Astrocyte of the hippocampus (primary cell): ENCODE measurements at regions not wholly inside any gene's neighbourhood (a gene's known extent, or its start where the extent isn't known, plus 50 kb on each side); places are given as distances from the start of the nearest gene placed in this dataset.
"Not testable (repeated sequence)": the region's sequence is repeated elsewhere in the genome, so short reads cannot be mapped to it uniquely, and the experiment has no call there.

Experiments used
- DNase-seq: peaks from one replicate; pipeline ENCODE4 v3.0.0; 2011; ENCODE audit warnings: low read depth, low spot score

GRCh38 chr2:49861821-49862220 lies 707.5 kb upstream of the FSHR start:
- peak; percentile 31 for DNase-seq

- DNase-seq, result no peak
These were observed 706.5 kb upstream of the FSHR start for GRCh38 chr2:49860834-49861233.

- DNase-seq, result no peak
These were observed 705.9 kb upstream of the FSHR start for GRCh38 chr2:49860170-49860569.

- DNase-seq, result no peak
These were observed 704.3 kb upstream of the FSHR start for GRCh38 chr2:49858657-49859056.

GRCh38 chr2:49858113-49858490 lies 703.8 kb upstream of the FSHR start:
- DNase-seq, result no peak

- no peak for DNase-seq
These were observed 703.2 kb upstream of the FSHR start for GRCh38 chr2:49857371-49858112.

- no peak for DNase-seq
These were observed 691.4 kb upstream of the FSHR start for GRCh38 chr2:49845671-49846070.

- no peak for DNase-seq
These were observed 690.7 kb upstream of the FSHR start for GRCh38 chr2:49845021-49845420.

- DNase-seq, result not testable (repeated sequence)
These were observed 689.8 kb upstream of the FSHR start for GRCh38 chr2:49844113-49844512.

GRCh38 chr2:49843314-49843713 lies 689.0 kb upstream of the FSHR start:
- no peak for DNase-seq

GRCh38 chr2:49840428-49840975 lies 686.2 kb upstream of the FSHR start:
- no peak for DNase-seq

GRCh38 chr2:49839818-49840217 lies 685.5 kb upstream of the FSHR start:
- DNase-seq, result no peak

- no peak for DNase-seq
These were observed 683.4 kb upstream of the FSHR start for GRCh38 chr2:49837561-49838293.

- DNase-seq, result no peak
These were observed 681.7 kb upstream of the FSHR start for GRCh38 chr2:49836017-49836416.

GRCh38 chr2:49834433-49834832 lies 680.1 kb upstream of the FSHR start:
- no peak for DNase-seq

GRCh38 chr2:49832555-49832954 lies 678.2 kb upstream of the FSHR start:
- DNase-seq, result no peak

GRCh38 chr2:49831698-49832367 lies 677.5 kb upstream of the FSHR start:
- peak; percentile 35 for DNase-seq

- no peak for DNase-seq
These were observed 676.5 kb upstream of the FSHR start for GRCh38 chr2:49830846-49831245.

GRCh38 chr2:49827366-49827765 lies 673.1 kb upstream of the FSHR start:
- no peak for DNase-seq

- DNase-seq, result no peak
These were observed 658.9 kb upstream of the FSHR start for GRCh38 chr2:49813208-49813607.

GRCh38 chr2:49812730-49813129 lies 658.4 kb upstream of the FSHR start:
- DNase-seq, result no peak

GRCh38 chr2:49811502-49811901 lies 657.2 kb upstream of the FSHR start:
- DNase-seq, result no peak
